Peyer's patch (tissue), 4 donors: ENCODE measurements at regions not wholly inside any gene's neighbourhood (a gene's known extent, or its start where the extent isn't known, plus 50 kb on each side); places are given as distances from the start of the nearest gene placed in this dataset.

ENCODE experiments used
- CTCF ChIP-seq, 6 experiments: fragments of 450-650 bp in 4 of 6; fragments of 200-600 bp in 2 of 6; sonication (generic) in 1 of 6; IDR thresholded peaks; one replicate each; pipeline ENCODE4 v1.5.1; 2017 to 2019; ENCODE audit warnings: antibody characterized with exemption in 6 of 6, mild to moderate bottlenecking in 3 of 6, moderate library complexity in 1 of 6
- POLR2A ChIP-seq, 2 donors: fragments of 450-650 bp; IDR thresholded peaks; one replicate each; pipeline ENCODE4 v1.5.1; 2017; ENCODE audit warnings: antibody characterized with exemption in 2 of 2, mild to moderate bottlenecking in 2 of 2, moderate library complexity in 2 of 2

DNA sequence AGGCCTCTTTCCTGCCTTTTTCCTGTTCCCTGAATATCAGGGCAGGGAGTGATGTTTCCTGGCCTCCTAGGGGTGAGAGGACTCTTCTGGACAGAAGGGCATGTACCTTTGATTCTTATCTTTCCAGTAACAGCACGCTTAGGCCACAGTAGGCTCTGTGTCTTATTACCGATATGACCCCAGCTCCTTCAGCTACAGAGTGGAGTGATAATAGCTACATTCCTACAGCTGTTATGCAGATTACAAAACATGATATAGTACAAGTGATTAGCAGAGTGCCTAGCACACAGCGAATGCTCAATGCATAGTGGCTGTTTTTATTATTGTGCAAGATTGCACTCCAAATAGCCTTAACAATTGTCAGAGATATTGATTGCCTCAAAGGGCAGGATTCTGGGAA is 574.2 kb downstream of the CCSER2 start:
- TF ChIP-seq CTCF (IDR thresholded peaks at IDR 0.05) (no peak), POLR2A (IDR thresholded peaks at IDR 0.05) (no peak)
